ENCODE measurements at regions not wholly inside any gene's neighbourhood (a gene's known extent, or its start where the extent isn't known, plus 50 kb on each side); places are given as distances from the start of the nearest gene placed in this dataset.

- DNase-seq (ENCODE audit: low spot score) (no peak), ATAC-seq (ENCODE audit: low FRiP score) (no peak)
- no peak for TF ChIP-seq CTCF (IDR thresholded peaks at IDR 0.05)
Measured at GRCh38 chr16:9297437-9298113, 206.1 kb downstream of the HAPSTR1 start.

- no peak for DNase-seq (ENCODE audit: low spot score)
- no peak for TF ChIP-seq CTCF (IDR thresholded peaks at IDR 0.05)
Measured at GRCh38 chr16:9300252-9300651, 208.8 kb downstream of the HAPSTR1 start.

GRCh38 chr16:9302072-9302471 lies 210.6 kb downstream of the HAPSTR1 start:
- ATAC-seq (ENCODE audit: low FRiP score) = no peak

More at GRCh38 chr16:9300252-9300651, 208.8 kb downstream of the HAPSTR1 start:
- no peak for ATAC-seq (ENCODE audit: low FRiP score)

GRCh38 chr16:9306753-9307152 lies 215.3 kb downstream of the HAPSTR1 start:
- TF ChIP-seq CTCF (IDR thresholded peaks at IDR 0.05) = no peak
- no peak for ATAC-seq (ENCODE audit: low FRiP score)
- DNase-seq (ENCODE audit: low spot score) = no peak

More at GRCh38 chr16:9302072-9302471, 210.6 kb downstream of the HAPSTR1 start:
- no peak for DNase-seq (ENCODE audit: low spot score)
- TF ChIP-seq CTCF (IDR thresholded peaks at IDR 0.05) = no peak

- TF ChIP-seq CTCF (IDR thresholded peaks at IDR 0.05) = no peak
- ATAC-seq (ENCODE audit: low FRiP score) (no peak), DNase-seq (ENCODE audit: low spot score) (no peak)
Measured at GRCh38 chr16:9307446-9307845, 216.0 kb downstream of the HAPSTR1 start.

GRCh38 chr16:9308356-9308801 lies 216.9 kb downstream of the HAPSTR1 start:
- no peak for DNase-seq (ENCODE audit: low spot score)
- ATAC-seq (ENCODE audit: low FRiP score) = no peak
- TF ChIP-seq CTCF (IDR thresholded peaks at IDR 0.05) = no peak

- no peak for TF ChIP-seq CTCF (IDR thresholded peaks at IDR 0.05)
- no peak for ATAC-seq (ENCODE audit: low FRiP score)
Measured at GRCh38 chr16:9308850-9309249, 217.4 kb downstream of the HAPSTR1 start.

More at GRCh38 chr16:9308850-9309249, 217.4 kb downstream of the HAPSTR1 start:
- no peak for DNase-seq (ENCODE audit: low spot score)

All from omental fat pad (tissue), 3 donors.